Neural cell (in vitro differentiated cells): ENCODE measurements at regions not wholly inside any gene's neighbourhood (a gene's known extent, or its start where the extent isn't known, plus 50 kb on each side); places are given as distances from the start of the nearest gene placed in this dataset.

Experiments used
- H2AFZ ChIP-seq: fragments of 200-600, 300-800 bp; sonication (generic), shearing (Covaris generic); 2 replicates; pipeline ENCODE4 v1.6.0; 2014; ENCODE audit warnings: low read depth, mild to moderate bottlenecking, antibody characterized with exemption, low read length, moderate library complexity
- H3F3A ChIP-seq: fragments of 200-600 bp; shearing (Covaris generic); 2 replicates; pipeline ENCODE4 v1.6.1; 2016; ENCODE audit warnings: mild to moderate bottlenecking, moderate library complexity, mixed read lengths, antibody characterized with exemption, low read length; ENCODE audit not compliant: insufficient read depth, poor library complexity, severe bottlenecking
- H3K27ac ChIP-seq: fragments of 200-600, 300-800 bp; sonication (generic), shearing (Covaris generic); 2 replicates; pipeline ENCODE4 v1.5.1; 2014; ENCODE audit warnings: mild to moderate bottlenecking, low read length, moderate library complexity
- H3K27me3 ChIP-seq: fragments of 300-800, 200-600 bp; sonication (generic), shearing (Covaris generic); 2 replicates; pipeline ENCODE4 v1.6.0; 2014; ENCODE audit warnings: mild to moderate bottlenecking, low read depth, low read length, moderate library complexity; ENCODE audit not compliant: insufficient read depth
- H3K36me3 ChIP-seq: fragments of 300-800, 200-600 bp; sonication (generic), shearing (Covaris generic); 2 replicates; pipeline ENCODE4 v1.5.1; 2014; ENCODE audit warnings: mild to moderate bottlenecking, antibody characterized with exemption, low read length, moderate library complexity; ENCODE audit not compliant: insufficient read depth
- H3K4me2 ChIP-seq: fragments of 300-800, 200-600 bp; sonication (generic), shearing (Covaris generic); 2 replicates; pipeline ENCODE4 v1.6.0; 2014; ENCODE audit warnings: mild to moderate bottlenecking, low read length
- H3K4me3 ChIP-seq: fragments of 300-800, 200-600 bp; sonication (generic), shearing (Covaris generic); 2 replicates; pipeline ENCODE4 v1.5.1; 2014; ENCODE audit warnings: mild to moderate bottlenecking, low read length, moderate library complexity
- H3K79me2 ChIP-seq: fragments of 200-600 bp; shearing (Covaris generic); replicated peaks from 2 replicates; pipeline ENCODE4 v1.6.0; 2014; ENCODE audit warnings: mild to moderate bottlenecking, low read length, moderate library complexity; ENCODE audit not compliant: insufficient read depth
- H3K9ac ChIP-seq: fragments of 300-800, 200-600 bp; sonication (generic), shearing (Covaris generic); 2 replicates; pipeline ENCODE4 v1.6.1; 2016; ENCODE audit warnings: mild to moderate bottlenecking, low read length, mixed read lengths
- H3K9me2 ChIP-seq: fragments of 200-600 bp; shearing (Covaris generic); 2 replicates; pipeline ENCODE4 v1.6.1; 2016; ENCODE audit warnings: mild to moderate bottlenecking, low read length, mixed read lengths; ENCODE audit not compliant: insufficient read depth
- H3K9me3 ChIP-seq: fragments of 200-600, 300-800 bp; sonication (generic), shearing (Covaris generic); 2 replicates; pipeline ENCODE4 v1.6.1; 2016; ENCODE audit warnings: mild to moderate bottlenecking, mixed run types, low read length, moderate library complexity, mixed read lengths
- H4K20me1 ChIP-seq: fragments of 200-600 bp; shearing (Covaris generic); 2 replicates; pipeline ENCODE4 v1.6.1; 2016; ENCODE audit warnings: mild to moderate bottlenecking, mixed run types; ENCODE audit not compliant: insufficient read depth
- EP300 ChIP-seq: fragments of 450-650 bp; conservative IDR thresholded peaks from 2 replicates; pipeline ENCODE4 v1.6.1; 2014; ENCODE audit warnings: antibody characterized with exemption, mild to moderate bottlenecking, moderate library complexity; ENCODE audit not compliant: poor library complexity, severe bottlenecking
- EZH2 ChIP-seq: fragments of 200-600, 300-800 bp; shearing (Covaris generic), sonication (generic); IDR thresholded peaks from 2 replicates; pipeline ENCODE4 v1.6.1; 2014; ENCODE audit warnings: antibody characterized with exemption, low read length, borderline replicate concordance, mild to moderate bottlenecking; ENCODE audit not compliant: insufficient read depth, poor library complexity, severe bottlenecking
- MXI1 ChIP-seq: fragments of 450-650 bp; conservative IDR thresholded peaks from 2 replicates; pipeline ENCODE4 v1.6.1; 2014; ENCODE audit warnings: antibody characterized with exemption, mild to moderate bottlenecking; ENCODE audit not compliant: poor library complexity, severe bottlenecking
- POLR2AphosphoS5 ChIP-seq: IDR thresholded peaks from 2 replicates; pipeline ENCODE4 v1.6.1; 2012
- RAD21 ChIP-seq: fragments of 450-650 bp; conservative IDR thresholded peaks from 2 replicates; pipeline ENCODE4 v1.6.1; 2014; ENCODE audit warnings: antibody characterized with exemption, mild to moderate bottlenecking, moderate library complexity
- REST ChIP-seq: IDR thresholded peaks from 2 replicates; pipeline ENCODE4 v1.6.1; 2012; ENCODE audit warnings: borderline replicate concordance
- SMC3 ChIP-seq: fragments of 450-650 bp; conservative IDR thresholded peaks from 2 replicates; pipeline ENCODE4 v1.6.1; 2014; ENCODE audit warnings: antibody characterized with exemption, mild to moderate bottlenecking, moderate library complexity; ENCODE audit not compliant: poor library complexity
- TAF1 ChIP-seq: IDR thresholded peaks from 2 replicates; pipeline ENCODE4 v1.6.1; 2012; ENCODE audit warnings: low read depth
- TF ChIP-seq, protein P1 (sequence below): fragments of 450-650 bp; IDR thresholded peaks from 2 replicates; pipeline ENCODE4 v1.5.1; 2014; ENCODE audit warnings: antibody characterized with exemption, mild to moderate bottlenecking, moderate library complexity; ENCODE audit not compliant: poor library complexity, severe bottlenecking

DNA sequence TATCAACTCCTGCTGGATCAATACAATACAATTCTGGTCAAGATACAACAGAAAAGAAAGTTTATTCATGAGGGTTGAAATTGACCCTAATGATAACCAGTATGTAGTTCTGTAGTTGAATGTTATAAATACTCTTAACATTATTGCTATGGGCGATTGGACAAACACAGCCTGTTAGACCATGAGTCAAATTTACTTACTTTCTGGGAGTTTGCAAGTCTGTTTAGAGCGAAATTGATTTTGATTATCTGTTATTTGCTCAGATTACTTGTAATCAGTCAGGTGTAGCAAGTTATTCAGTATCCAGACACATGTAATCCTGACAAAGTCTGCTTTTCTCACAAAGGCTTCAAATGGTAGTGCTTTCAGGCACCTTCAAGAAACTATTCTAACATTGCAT, 216.6 kb upstream of the B3GALT2 start:
- Histone ChIP-seq H3K9me2 (no peaks in the 10 kb centered on the region), H3K27ac (no peak overlapping the region), H3K36me3 (no peaks in the 10 kb centered on the region), H4K20me1 (no peaks in the 10 kb centered on the region), H2AFZ (no peak overlapping the region), H3K79me2 (no peaks in the 10 kb centered on the region), H3K4me3 (no peak overlapping the region), H3K9ac (no peak overlapping the region), H3K4me2 (no peak overlapping the region), H3K9me3 (no peaks in the 10 kb centered on the region), H3F3A (no peaks in the 10 kb centered on the region), H3K27me3 (no peaks in the 10 kb centered on the region)
- TF ChIP-seq TAF1 (no peak), REST (no peak), SMC3 (no peak), MXI1 (no peak), POLR2AphosphoS5 (no peak), RAD21 (no peak), EP300 (no peak), EZH2 (no peak)
- TF ChIP-seq, protein P1, sequence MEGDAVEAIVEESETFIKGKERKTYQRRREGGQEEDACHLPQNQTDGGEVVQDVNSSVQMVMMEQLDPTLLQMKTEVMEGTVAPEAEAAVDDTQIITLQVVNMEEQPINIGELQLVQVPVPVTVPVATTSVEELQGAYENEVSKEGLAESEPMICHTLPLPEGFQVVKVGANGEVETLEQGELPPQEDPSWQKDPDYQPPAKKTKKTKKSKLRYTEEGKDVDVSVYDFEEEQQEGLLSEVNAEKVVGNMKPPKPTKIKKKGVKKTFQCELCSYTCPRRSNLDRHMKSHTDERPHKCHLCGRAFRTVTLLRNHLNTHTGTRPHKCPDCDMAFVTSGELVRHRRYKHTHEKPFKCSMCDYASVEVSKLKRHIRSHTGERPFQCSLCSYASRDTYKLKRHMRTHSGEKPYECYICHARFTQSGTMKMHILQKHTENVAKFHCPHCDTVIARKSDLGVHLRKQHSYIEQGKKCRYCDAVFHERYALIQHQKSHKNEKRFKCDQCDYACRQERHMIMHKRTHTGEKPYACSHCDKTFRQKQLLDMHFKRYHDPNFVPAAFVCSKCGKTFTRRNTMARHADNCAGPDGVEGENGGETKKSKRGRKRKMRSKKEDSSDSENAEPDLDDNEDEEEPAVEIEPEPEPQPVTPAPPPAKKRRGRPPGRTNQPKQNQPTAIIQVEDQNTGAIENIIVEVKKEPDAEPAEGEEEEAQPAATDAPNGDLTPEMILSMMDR: no peak

DNA sequence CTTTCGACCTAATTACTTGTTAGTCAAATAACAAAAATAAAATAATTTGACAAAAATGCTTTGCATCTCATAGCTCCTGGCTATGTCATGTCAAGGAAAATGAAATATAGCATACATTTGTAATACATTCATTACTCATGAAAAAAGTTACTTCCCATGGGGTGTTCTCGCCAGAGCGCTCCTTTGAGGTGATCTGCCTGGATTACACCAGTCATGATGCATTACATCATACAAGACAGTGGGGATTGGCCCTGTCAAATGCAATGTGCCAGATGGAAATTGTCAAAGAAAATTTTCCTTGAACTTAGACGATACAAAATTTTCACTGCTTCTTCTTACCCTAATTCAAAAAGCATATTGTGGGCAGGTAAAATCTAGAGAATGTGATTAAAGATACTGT, 215.6 kb upstream of the B3GALT2 start:
- no peaks in the 10 kb centered on the region for H3K36me3 ChIP-seq
- H3K4me2 ChIP-seq: no peak overlapping the region
- no peak overlapping the region for H3K27ac ChIP-seq
- no peaks in the 10 kb centered on the region for H4K20me1 ChIP-seq
- no peaks in the 10 kb centered on the region for H3K9me3 ChIP-seq
- no peaks in the 10 kb centered on the region for H3K27me3 ChIP-seq
- no peaks in the 10 kb centered on the region for H3F3A ChIP-seq
- H2AFZ ChIP-seq: no peak overlapping the region
- H3K9me2 ChIP-seq: no peaks in the 10 kb centered on the region
- no peaks in the 10 kb centered on the region for H3K79me2 ChIP-seq
- no peak overlapping the region for H3K4me3 ChIP-seq
- H3K9ac ChIP-seq: no peak overlapping the region
- TF ChIP-seq, protein P1: no peak
- no peak for TF ChIP-seq RAD21
- no peak for TF ChIP-seq REST
- TF ChIP-seq EZH2: no peak
- TF ChIP-seq POLR2AphosphoS5: no peak
- TF ChIP-seq MXI1: no peak
- no peak for TF ChIP-seq EP300
- no peak for TF ChIP-seq TAF1
- TF ChIP-seq SMC3: no peak
